Liver (tissue), 3 donors: ENCODE measurements at regions not wholly inside any gene's neighbourhood (a gene's known extent, or its start where the extent isn't known, plus 50 kb on each side); places are given as distances from the start of the nearest gene placed in this dataset.

Experiments used
- FOXA1 ChIP-seq: IDR thresholded peaks from 2 replicates; pipeline ENCODE4 v1.6.1; 2016; ENCODE audit warnings: antibody characterized with exemption
- SP1 ChIP-seq: IDR thresholded peaks from 2 replicates; pipeline ENCODE4 v1.6.1; 2018; ENCODE audit warnings: antibody characterized with exemption, mild to moderate bottlenecking
- TF ChIP-seq, protein P1 (sequence below): fragments of 150-350 bp; IDR thresholded peaks from 2 replicates; pipeline ENCODE4 v1.5.1; 2017; ENCODE audit warnings: improper control_type of control experiment, low read depth, low read length; ENCODE audit not compliant: missing input control
- TF ChIP-seq, protein P2 (sequence below): IDR thresholded peaks from 2 replicates; pipeline ENCODE4 v1.6.1; 2016; ENCODE audit warnings: antibody characterized with exemption
- donor health status: healthy.
- donor health status: healthy.

DNA sequence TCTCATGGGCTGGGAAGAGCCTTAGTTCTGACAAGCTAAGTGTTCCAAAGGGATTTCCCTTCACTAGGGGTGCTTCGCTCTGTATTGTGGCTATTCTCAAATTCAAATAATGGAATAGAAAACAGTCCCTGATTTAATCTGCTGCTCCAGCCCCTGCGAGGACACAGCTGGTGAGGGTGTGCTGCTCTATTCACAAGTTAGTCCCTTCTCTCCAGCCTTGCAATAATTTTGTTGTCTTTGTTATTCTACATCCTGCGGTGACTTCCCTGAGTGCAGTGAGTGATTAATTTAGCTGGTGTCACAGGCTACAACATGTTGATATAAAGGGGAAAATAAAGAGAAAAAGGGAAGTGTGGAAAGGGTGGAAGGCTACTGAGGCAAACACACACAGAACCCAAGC, 180.5 kb upstream of the VEPH1 start:
- TF ChIP-seq FOXA1 (no peak), SP1 (no peak)
- TF ChIP-seq, protein P1, sequence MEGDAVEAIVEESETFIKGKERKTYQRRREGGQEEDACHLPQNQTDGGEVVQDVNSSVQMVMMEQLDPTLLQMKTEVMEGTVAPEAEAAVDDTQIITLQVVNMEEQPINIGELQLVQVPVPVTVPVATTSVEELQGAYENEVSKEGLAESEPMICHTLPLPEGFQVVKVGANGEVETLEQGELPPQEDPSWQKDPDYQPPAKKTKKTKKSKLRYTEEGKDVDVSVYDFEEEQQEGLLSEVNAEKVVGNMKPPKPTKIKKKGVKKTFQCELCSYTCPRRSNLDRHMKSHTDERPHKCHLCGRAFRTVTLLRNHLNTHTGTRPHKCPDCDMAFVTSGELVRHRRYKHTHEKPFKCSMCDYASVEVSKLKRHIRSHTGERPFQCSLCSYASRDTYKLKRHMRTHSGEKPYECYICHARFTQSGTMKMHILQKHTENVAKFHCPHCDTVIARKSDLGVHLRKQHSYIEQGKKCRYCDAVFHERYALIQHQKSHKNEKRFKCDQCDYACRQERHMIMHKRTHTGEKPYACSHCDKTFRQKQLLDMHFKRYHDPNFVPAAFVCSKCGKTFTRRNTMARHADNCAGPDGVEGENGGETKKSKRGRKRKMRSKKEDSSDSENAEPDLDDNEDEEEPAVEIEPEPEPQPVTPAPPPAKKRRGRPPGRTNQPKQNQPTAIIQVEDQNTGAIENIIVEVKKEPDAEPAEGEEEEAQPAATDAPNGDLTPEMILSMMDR = no peak
- TF ChIP-seq, protein P2, sequence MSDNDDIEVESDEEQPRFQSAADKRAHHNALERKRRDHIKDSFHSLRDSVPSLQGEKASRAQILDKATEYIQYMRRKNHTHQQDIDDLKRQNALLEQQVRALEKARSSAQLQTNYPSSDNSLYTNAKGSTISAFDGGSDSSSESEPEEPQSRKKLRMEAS = no peak
